Left colon (tissue), 2 donors: ENCODE measurements at regions not wholly inside any gene's neighbourhood (a gene's known extent, or its start where the extent isn't known, plus 50 kb on each side); places are given as distances from the start of the nearest gene placed in this dataset.
"Not testable (repeated sequence)": the region's sequence is repeated elsewhere in the genome, so short reads cannot be mapped to it uniquely, and the experiment has no call there.

Experiments used
- ATAC-seq: fragments of 200-7000 bp; cut with Tn5 transposase; one replicate; pipeline ENCODE4 v1.9.1; 2020; ENCODE audit warnings: mild to moderate bottlenecking, moderate library complexity
- DNase-seq, 2 donors: peaks; one replicate each; pipeline ENCODE4 v3.0.0-alpha.2; 2020
- intact Hi-C, 2 donors: fragments of 100-400 bp; cut with DNase I in 1 of 2; cut with micrococcal nuclease in 1 of 2; formaldehyde crosslinking; loops; one replicate each; pipeline versions ENCODE4 v1.11.2 to v1.14.0; 2022; cut with DNase I, micrococcal nuclease
- donor health status: DM: no; HTN: no; CAD: no.
- donor health status: DM: yes; HTN: yes; CAD: no.

DNA sequence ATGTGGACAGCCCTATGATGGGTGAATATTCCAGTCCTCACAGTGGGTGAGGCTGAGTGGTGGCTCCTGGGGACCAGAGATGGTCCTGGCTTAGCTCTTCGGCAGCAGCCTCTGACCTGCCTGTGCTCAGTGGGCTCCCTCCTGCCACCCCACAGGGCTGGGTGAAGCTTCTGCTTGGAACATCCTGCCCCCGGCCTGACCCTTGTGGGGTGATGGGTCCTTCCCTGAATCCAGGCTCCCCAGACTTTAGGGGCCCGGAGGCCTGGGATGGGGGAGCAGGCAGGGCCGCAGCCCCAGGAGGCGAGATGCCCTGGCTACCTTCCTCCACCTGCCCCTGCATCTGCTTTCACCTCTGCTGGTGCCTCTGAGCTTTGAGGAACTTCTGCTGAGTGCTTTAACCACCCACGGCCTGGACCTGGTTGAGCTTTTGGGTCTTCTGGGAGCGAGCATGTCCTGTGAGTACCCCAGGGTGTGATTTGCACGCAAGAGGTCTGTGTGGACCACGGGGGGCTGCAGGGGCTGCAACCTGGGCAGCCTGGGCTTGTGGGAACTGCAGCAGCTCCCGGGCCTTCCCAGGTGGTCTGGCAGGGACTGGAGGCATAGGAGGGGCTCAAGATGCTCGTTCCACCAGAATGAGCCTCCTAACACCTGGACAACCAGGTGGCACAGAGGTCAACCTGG lies 159.5 kb downstream of the KIF26A start:
- intact Hi-C loops: no loop called here
- ATAC-seq (no peak), DNase-seq (no peak)

- no peak for ATAC-seq
- no peak for DNase-seq
- intact Hi-C loops: no loop called here
These were observed 160.1 kb downstream of the KIF26A start for GRCh38 chr14:104298458-104298857.

GRCh38 chr14:104299993-104300761 lies 161.8 kb downstream of the KIF26A start:
- DNase-seq: no peak
- peak; percentile 24 for ATAC-seq
- intact Hi-C loops: no loop called here

GRCh38 chr14:104301731-104302460 lies 163.5 kb downstream of the KIF26A start:
- DNase-seq: no peak
- ATAC-seq: no peak
- intact Hi-C loops: no loop called here

GRCh38 chr14:104302794-104303405 lies 164.5 kb downstream of the KIF26A start:
- no peak for DNase-seq
- intact Hi-C loops: no loop called here

GRCh38 chr14:104303705-104304425 lies 165.5 kb downstream of the KIF26A start:
- no peak for ATAC-seq
- intact Hi-C loops: no loop called here
- DNase-seq: no peak

More at GRCh38 chr14:104302794-104303405, 164.5 kb downstream of the KIF26A start:
- no peak for ATAC-seq

DNA sequence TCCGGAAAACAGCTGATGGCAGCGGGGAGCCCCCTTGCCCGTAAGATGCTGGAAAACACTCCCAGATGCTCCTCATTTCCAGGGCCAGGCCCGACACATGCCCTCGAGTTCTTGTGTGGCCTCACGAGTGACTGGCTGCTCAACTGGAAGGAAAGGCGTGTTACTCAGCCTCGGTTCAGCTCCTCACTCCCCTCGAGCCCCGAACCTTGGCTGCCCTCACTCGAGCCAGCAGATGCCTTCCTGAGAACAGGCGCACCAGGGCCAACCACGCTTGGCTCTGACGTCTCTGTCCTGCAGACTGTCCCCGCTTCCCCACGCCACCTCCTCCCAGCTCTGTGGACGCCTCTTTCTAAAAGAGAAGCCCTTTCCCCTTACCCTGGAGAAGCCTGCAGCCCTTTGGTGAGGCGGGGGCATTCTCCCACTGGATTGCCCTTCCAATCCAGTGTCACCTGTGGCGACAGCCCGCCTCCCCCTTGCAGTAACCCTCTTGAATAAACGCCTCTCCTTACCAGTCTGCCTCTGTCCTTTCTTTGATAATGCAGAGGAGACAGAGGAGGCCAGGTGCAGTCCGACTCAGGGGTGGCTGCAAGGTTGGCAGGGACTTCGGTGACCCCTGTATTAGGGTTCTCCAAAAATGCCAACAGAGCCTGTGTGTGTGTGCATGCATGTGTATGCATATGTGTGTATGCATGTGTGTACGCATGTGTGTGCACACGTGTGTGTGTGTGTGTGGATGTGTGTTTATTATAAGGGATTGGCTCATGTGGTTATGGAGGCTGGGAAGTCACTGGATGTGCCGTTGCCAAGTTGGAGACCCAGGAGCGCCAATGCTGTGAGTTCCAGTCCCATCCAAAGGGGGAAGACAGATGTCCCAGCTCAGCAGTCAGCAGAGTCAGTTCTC lies 166.3 kb downstream of the KIF26A start:
- DNase-seq (no peak), ATAC-seq (no peak)
- intact Hi-C loops: no loop called here

- ATAC-seq (no peak), DNase-seq (no peak)
- intact Hi-C loops: no loop called here
These were observed 167.4 kb downstream of the KIF26A start for GRCh38 chr14:104305511-104306449.

GRCh38 chr14:104306450-104307040 lies 168.2 kb downstream of the KIF26A start:
- DNase-seq (peak in 1 of 2 donors; percentile 0), ATAC-seq (no peak)
- intact Hi-C loops: no loop called here

DNA sequence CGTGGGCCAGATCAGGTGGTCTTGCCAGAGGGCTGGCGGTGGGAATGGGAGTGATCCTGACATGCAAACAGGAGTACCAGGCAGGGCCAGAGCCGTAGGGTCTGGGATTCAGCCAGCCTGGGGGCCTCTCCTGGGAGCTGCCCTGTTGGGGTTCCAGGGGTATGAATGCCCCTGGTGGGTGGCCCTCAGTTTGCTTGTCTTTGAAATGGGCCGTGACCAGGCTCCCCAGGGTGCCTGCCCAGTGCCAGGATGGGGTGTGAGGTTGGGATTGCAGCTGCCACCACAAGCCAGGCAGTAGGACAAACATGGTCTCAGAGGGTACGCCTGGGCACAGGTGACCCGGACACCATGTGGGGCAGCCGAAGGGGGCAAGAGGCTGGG lies 168.8 kb downstream of the KIF26A start:
- DNase-seq: peak in 1 of 2 donors; percentile 1
- no peak for ATAC-seq
- intact Hi-C loops: no loop called here

GRCh38 chr14:104307627-104308401 lies 169.4 kb downstream of the KIF26A start:
- intact Hi-C loops: no loop called here
- DNase-seq (peak in 1 of 2 donors; percentile 1), ATAC-seq (no peak)

DNA sequence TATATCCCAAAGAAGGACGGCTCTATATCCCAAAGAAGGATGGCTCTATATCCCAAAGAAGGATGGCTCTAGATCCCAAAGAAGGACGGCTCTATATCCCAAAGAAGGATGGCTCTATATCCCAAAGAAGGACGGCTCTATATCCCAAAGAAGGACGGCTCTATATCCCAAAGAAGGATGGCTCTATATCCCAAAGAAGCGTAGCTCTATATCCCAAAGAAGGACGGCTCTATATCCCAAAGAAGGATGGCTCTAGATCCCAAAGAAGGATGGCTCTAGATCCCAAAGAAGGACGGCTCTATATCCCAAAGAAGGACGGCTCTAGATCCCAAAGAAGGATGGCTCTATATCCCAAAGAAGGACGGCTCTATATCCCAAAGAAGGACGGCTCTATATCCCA lies 170.1 kb downstream of the KIF26A start:
- intact Hi-C loops, ATAC-seq, DNase-seq: not testable (repeated sequence)

GRCh38 chr14:104309657-104310369 lies 171.4 kb downstream of the KIF26A start:
- intact Hi-C loops: no loop called here
- ATAC-seq: no peak
- DNase-seq: peak in 1 of 2 donors; percentile 0

DNA sequence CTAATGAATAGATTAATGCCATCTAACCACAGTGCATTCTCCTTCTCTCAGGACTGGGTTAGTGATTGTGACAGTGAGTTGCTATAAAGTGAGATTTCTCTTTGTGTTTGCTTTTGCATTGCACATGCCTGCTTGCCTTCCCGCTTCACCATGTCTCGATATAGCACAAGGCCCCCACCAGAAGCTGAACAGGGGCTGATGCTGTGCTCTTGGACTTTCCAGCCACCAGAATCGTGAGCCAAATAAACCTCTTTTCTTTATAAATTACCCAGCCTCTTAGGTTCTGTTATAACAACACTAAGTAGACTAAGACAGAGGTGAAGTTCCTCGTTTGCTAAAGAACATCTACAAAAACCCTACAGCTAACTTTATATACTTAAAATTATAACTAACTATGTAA lies 173.0 kb downstream of the KIF26A start:
- no peak for DNase-seq
- ATAC-seq: no peak

DNA sequence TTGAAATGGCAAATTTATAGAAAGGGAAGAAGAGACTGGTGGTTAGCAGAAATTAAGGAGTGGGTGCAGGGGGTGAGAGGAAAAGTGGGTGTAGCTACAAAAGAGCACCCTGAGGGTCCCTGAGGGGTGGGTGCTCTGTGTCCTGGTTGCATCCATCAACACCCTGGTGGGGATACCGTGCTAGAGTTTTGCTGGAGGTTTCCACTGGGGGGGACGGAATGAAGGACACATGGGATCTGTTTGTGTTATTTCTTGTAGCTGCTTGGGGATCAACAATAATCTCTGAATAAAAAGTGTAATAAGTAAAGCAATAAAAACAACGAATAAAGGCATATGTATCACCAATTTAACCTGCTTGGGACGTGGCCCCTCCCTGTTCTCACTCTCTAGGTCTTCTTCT lies 175.3 kb downstream of the KIF26A start:
- intact Hi-C loops: no loop called here
- DNase-seq: no peak
- no peak for ATAC-seq

More for the DNA sequence above, 173.0 kb downstream of the KIF26A start:
- intact Hi-C loops: no loop called here
